ENCODE measurements at regions not wholly inside any gene's neighbourhood (a gene's known extent, or its start where the extent isn't known, plus 50 kb on each side); places are given as distances from the start of the nearest gene placed in this dataset.

DNA sequence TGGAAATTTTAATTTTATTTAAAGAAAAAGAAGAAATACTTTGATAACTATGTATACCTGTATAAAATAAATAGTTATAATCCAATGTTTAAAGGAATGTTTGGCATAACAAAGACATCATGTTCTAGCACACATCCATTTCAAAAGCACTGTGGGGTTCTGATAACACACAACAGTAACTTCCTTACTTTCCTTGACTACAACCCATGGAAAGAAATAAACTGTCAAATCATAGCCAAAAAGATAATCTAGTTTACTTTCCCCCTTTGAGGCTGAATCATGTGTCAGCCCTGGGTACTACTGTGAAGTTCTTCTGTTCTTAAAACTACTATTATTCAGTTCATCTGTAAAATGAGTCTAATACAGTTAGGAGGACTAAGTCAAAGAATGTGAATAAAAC, 61.4 kb upstream of the PKIB start:
- TF ChIP-seq EZH2 (IDR thresholded peaks at IDR 0.05; ENCODE audit: low read length, missing control alignments) = no peak
- TF ChIP-seq, protein P1, sequence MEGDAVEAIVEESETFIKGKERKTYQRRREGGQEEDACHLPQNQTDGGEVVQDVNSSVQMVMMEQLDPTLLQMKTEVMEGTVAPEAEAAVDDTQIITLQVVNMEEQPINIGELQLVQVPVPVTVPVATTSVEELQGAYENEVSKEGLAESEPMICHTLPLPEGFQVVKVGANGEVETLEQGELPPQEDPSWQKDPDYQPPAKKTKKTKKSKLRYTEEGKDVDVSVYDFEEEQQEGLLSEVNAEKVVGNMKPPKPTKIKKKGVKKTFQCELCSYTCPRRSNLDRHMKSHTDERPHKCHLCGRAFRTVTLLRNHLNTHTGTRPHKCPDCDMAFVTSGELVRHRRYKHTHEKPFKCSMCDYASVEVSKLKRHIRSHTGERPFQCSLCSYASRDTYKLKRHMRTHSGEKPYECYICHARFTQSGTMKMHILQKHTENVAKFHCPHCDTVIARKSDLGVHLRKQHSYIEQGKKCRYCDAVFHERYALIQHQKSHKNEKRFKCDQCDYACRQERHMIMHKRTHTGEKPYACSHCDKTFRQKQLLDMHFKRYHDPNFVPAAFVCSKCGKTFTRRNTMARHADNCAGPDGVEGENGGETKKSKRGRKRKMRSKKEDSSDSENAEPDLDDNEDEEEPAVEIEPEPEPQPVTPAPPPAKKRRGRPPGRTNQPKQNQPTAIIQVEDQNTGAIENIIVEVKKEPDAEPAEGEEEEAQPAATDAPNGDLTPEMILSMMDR (conservative IDR thresholded peaks at IDR 0.05 in 1 of 2, IDR thresholded peaks at IDR 0.05 in 1 of 2; ENCODE audit: low read depth in 1 of 2, low read length in 2 of 2) = no peak
- Histone ChIP-seq H3K27ac (ENCODE audit: insufficient read depth, low read length) (no peak overlapping the region), H3K4me2 (ENCODE audit: extremely low read depth, insufficient read depth, low read length) (no peak overlapping the region), H3K4me1 (ENCODE audit: control insufficient read depth, extremely low read depth, insufficient read depth, low read length) (no peaks in the 10 kb centered on the region), H3K9ac (ENCODE audit: insufficient read depth, low read length) (no peak overlapping the region), H4K20me1 (ENCODE audit: control insufficient read depth, extremely low read depth, insufficient read depth, low read length) (no peaks in the 10 kb centered on the region), H2AFZ (ENCODE audit: low read length) (no peak overlapping the region), H3K36me3 (ENCODE audit: control insufficient read depth, insufficient read depth, low read length) (no peaks in the 10 kb centered on the region), H3K9me3 (ENCODE audit: control insufficient read depth, insufficient read depth, low read depth, low read length) (no peaks in the 10 kb centered on the region), H3K27me3 (ENCODE audit: control insufficient read depth, insufficient read depth, low read length) (no peaks in the 10 kb centered on the region), H3K4me3 (replicated peaks in 1 of 4; ENCODE audit: control extremely low read depth in 1 of 4, insufficient read depth in 1 of 4, low read depth in 3 of 4, low read length in 4 of 4) (no peak overlapping the region), H3K79me2 (ENCODE audit: control insufficient read depth, insufficient read depth, low read length) (no peaks in the 10 kb centered on the region)
- no peak for DNase-seq (ENCODE audit: low read depth in 2 of 2)

DNA sequence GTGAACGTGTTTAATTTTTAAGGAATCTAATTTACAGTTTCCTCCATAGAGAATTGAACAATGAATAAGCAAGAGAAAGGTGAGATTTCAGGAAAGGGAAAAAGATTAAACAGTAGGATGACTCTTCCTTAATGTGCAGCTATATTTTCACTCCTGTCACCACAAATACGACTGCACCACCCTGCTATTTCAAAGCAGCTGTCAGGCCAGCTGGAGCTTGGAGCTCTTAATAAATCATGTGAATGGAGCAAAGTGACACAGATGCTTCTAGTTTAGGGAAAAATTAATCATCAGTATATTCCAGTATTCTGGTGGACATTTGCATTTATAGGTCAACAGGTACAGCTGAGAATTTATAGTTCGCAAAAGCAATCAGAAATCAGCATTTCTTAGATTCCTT, 56.5 kb upstream of the PKIB start:
- H3K27me3 ChIP-seq (ENCODE audit: control insufficient read depth, insufficient read depth, low read length) = no peaks in the 10 kb centered on the region
- H3K79me2 ChIP-seq (ENCODE audit: control insufficient read depth, insufficient read depth, low read length) = no peaks in the 10 kb centered on the region
- no peak overlapping the region for H3K4me3 ChIP-seq (replicated peaks in 1 of 4; ENCODE audit: control extremely low read depth in 1 of 4, insufficient read depth in 1 of 4, low read depth in 3 of 4, low read length in 4 of 4)
- no peak overlapping the region for H3K4me2 ChIP-seq (ENCODE audit: extremely low read depth, insufficient read depth, low read length)
- H3K4me1 ChIP-seq (ENCODE audit: control insufficient read depth, extremely low read depth, insufficient read depth, low read length) = no peaks in the 10 kb centered on the region
- no peak overlapping the region for H2AFZ ChIP-seq (ENCODE audit: low read length)
- no peak overlapping the region for H3K27ac ChIP-seq (ENCODE audit: insufficient read depth, low read length)
- H3K9me3 ChIP-seq (ENCODE audit: control insufficient read depth, insufficient read depth, low read depth, low read length) = no peaks in the 10 kb centered on the region
- H4K20me1 ChIP-seq (ENCODE audit: control insufficient read depth, extremely low read depth, insufficient read depth, low read length) = no peaks in the 10 kb centered on the region
- no peak for TF ChIP-seq EZH2 (IDR thresholded peaks at IDR 0.05; ENCODE audit: low read length, missing control alignments)
- TF ChIP-seq, protein P1 (conservative IDR thresholded peaks at IDR 0.05 in 1 of 2, IDR thresholded peaks at IDR 0.05 in 1 of 2; ENCODE audit: low read depth in 1 of 2, low read length in 2 of 2) = no peak
- no peak for DNase-seq (ENCODE audit: low read depth in 2 of 2)
- H3K9ac ChIP-seq (ENCODE audit: insufficient read depth, low read length) = no peak overlapping the region
- no peaks in the 10 kb centered on the region for H3K36me3 ChIP-seq (ENCODE audit: control insufficient read depth, insufficient read depth, low read length)

DNA sequence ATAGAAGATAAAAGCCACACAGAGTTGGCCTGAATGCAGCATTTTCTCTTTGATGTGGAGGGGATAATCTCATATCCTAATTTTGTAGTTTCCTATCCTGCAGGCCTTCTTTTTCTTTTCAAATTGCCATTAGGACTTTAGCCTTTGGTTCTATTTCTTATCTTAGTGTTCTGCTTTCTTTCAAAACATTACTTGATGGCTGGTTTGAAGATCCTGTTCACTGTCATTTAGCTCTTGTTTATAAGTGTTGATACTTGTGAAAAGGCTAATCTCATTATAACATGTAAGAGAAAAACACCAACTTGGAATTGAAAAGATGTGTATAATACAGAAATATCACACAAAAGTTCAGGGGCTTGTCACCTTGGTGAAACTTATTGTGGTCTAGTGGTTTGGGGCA, 54.6 kb upstream of the PKIB start:
- Histone ChIP-seq H3K4me1 (ENCODE audit: control insufficient read depth, extremely low read depth, insufficient read depth, low read length) (no peaks in the 10 kb centered on the region), H3K4me3 (replicated peaks in 1 of 4; ENCODE audit: control extremely low read depth in 1 of 4, insufficient read depth in 1 of 4, low read depth in 3 of 4, low read length in 4 of 4) (no peak overlapping the region), H3K27me3 (ENCODE audit: control insufficient read depth, insufficient read depth, low read length) (no peaks in the 10 kb centered on the region), H2AFZ (ENCODE audit: low read length) (no peak overlapping the region), H3K27ac (ENCODE audit: insufficient read depth, low read length) (no peak overlapping the region), H3K9me3 (ENCODE audit: control insufficient read depth, insufficient read depth, low read depth, low read length) (no peaks in the 10 kb centered on the region), H3K4me2 (ENCODE audit: extremely low read depth, insufficient read depth, low read length) (no peak overlapping the region), H4K20me1 (ENCODE audit: control insufficient read depth, extremely low read depth, insufficient read depth, low read length) (no peaks in the 10 kb centered on the region), H3K79me2 (ENCODE audit: control insufficient read depth, insufficient read depth, low read length) (no peaks in the 10 kb centered on the region), H3K36me3 (ENCODE audit: control insufficient read depth, insufficient read depth, low read length) (no peaks in the 10 kb centered on the region), H3K9ac (ENCODE audit: insufficient read depth, low read length) (no peak overlapping the region)
- TF ChIP-seq, protein P1 (conservative IDR thresholded peaks at IDR 0.05 in 1 of 2, IDR thresholded peaks at IDR 0.05 in 1 of 2; ENCODE audit: low read depth in 1 of 2, low read length in 2 of 2) = no peak
- no peak for DNase-seq (ENCODE audit: low read depth in 2 of 2)

Measured in fibroblast of lung (primary cell).